IMR-90 (cell line): ENCODE measurements at regions not wholly inside any gene's neighbourhood (a gene's known extent, or its start where the extent isn't known, plus 50 kb on each side); places are given as distances from the start of the nearest gene placed in this dataset.

Experiments
- ATAC-seq: fragments of 200-7000 bp; cut with Tn5 transposase; 2 replicates; pipeline ENCODE4 v1.9.1; 2020; ENCODE audit warnings: low read depth, mild to moderate bottlenecking, moderate library complexity
- BruUV-seq: library from RNA; stranded (reverse); fragments of 400-500 nt; replicated peaks from 2 replicates; lab custom pipeline; 2021; lab: Mats Ljungman, UMichigan
- CTCF ChIA-PET: fragments of 300-600 bp; formaldehyde crosslinking; extraction: SDS; loops from one replicate; lab custom pipeline; 2021; ENCODE audit warnings: antibody characterized with exemption; lab: Yijun Ruan, JAX
- POLR2A ChIA-PET: fragments of 300-600 bp; sonication (Branson Sonifier 250); formaldehyde crosslinking; loops from one replicate; lab custom pipeline; 2022; ENCODE audit warnings: antibody characterized with exemption; ENCODE audit not compliant: unreplicated experiment; lab: Charles Lee
- DNase-seq: peaks from one replicate; pipeline ENCODE4 v3.0.0; 2013
- H2AFZ ChIP-seq: replicated peaks from 2 replicates; pipeline ENCODE3; 2013; ENCODE audit warnings: low read length, mild to moderate bottlenecking; ENCODE audit not compliant: poor library complexity
- H2AK5ac ChIP-seq: 2 replicates; pipeline ENCODE4 v1.6.1; 2013; ENCODE audit warnings: low read depth, low read length, inconsistent platforms
- H2AK9ac ChIP-seq: replicated peaks from 2 replicates; pipeline ENCODE3; 2013; ENCODE audit warnings: mild to moderate bottlenecking, low read depth, low read length, moderate library complexity; ENCODE audit not compliant: poor library complexity
- H2BK120ac ChIP-seq: 2 replicates; pipeline ENCODE4 v1.6.1; 2013; ENCODE audit warnings: low read depth, low read length, inconsistent platforms
- H2BK15ac ChIP-seq: 3 replicates; pipeline ENCODE4 v1.6.1; 2013; ENCODE audit warnings: low read depth, low read length, inconsistent platforms
- H2BK20ac ChIP-seq: 2 replicates; pipeline ENCODE4 v1.6.1; 2013; ENCODE audit warnings: low read depth, mild to moderate bottlenecking, inconsistent platforms, low read length, moderate library complexity
- H2BK5ac ChIP-seq: 2 replicates; pipeline ENCODE4 v1.6.1; 2013; ENCODE audit warnings: mild to moderate bottlenecking, low read depth, low read length, inconsistent platforms; ENCODE audit not compliant: poor library complexity, severe bottlenecking
- H3K14ac ChIP-seq: replicated peaks from 2 replicates; pipeline ENCODE4 v1.6.1; 2013; ENCODE audit warnings: low read depth, low read length, inconsistent platforms
- H3K18ac ChIP-seq: 2 replicates; pipeline ENCODE4 v1.6.1; 2013; ENCODE audit warnings: low read depth, low read length, control low read depth
- H3K23ac ChIP-seq: 2 replicates; pipeline ENCODE4 v1.6.1; 2013; ENCODE audit warnings: low read depth, low read length, inconsistent platforms
- H3K27ac ChIP-seq: 2 replicates; pipeline ENCODE4 v1.5.1; 2013; ENCODE audit warnings: mild to moderate bottlenecking, control low read depth, low read length; ENCODE audit not compliant: insufficient read depth
- H3K27me3 ChIP-seq: 2 replicates; pipeline ENCODE4 v1.6.1; 2013; ENCODE audit warnings: low read length; ENCODE audit not compliant: control insufficient read depth, insufficient read depth
- H3K36me3 ChIP-seq: 2 replicates; pipeline ENCODE4 v1.6.1; 2013; ENCODE audit warnings: low read length, mixed read lengths; ENCODE audit not compliant: control insufficient read depth, insufficient read depth
- H3K4ac ChIP-seq: 2 replicates; pipeline ENCODE4 v1.6.1; 2013; ENCODE audit warnings: low read depth, low read length, inconsistent platforms
- H3K4me1 ChIP-seq: 2 replicates; pipeline ENCODE4 v1.6.1; 2013; ENCODE audit warnings: low read length, mixed read lengths; ENCODE audit not compliant: control insufficient read depth, insufficient read depth
- H3K4me2 ChIP-seq: 2 replicates; pipeline ENCODE4 v1.6.1; 2013; ENCODE audit warnings: low read depth, mild to moderate bottlenecking, control low read depth, low read length, moderate library complexity
- H3K4me3 ChIP-seq: 2 replicates; pipeline ENCODE4 v1.5.1; 2013; ENCODE audit warnings: low read depth, mild to moderate bottlenecking, control low read depth, low read length, moderate library complexity; ENCODE audit not compliant: insufficient read depth
- H3K56ac ChIP-seq: 2 replicates; pipeline ENCODE4 v1.6.1; 2013; ENCODE audit warnings: low read length, inconsistent platforms; ENCODE audit not compliant: insufficient read depth; ENCODE audit errors: extremely low read depth
- H3K79me1 ChIP-seq, 2 experiments: 2 replicates each; pipeline ENCODE4 v1.6.1; 2013; ENCODE audit warnings: low read length in 2 of 2, inconsistent platforms in 1 of 2, low read depth in 1 of 2
- H3K9ac ChIP-seq: 2 replicates; pipeline ENCODE4 v1.6.1; 2013; ENCODE audit warnings: low read depth, low read length, control low read depth
- H3K9me1 ChIP-seq: 2 replicates; pipeline ENCODE4 v1.6.1; 2013; ENCODE audit warnings: low read length, inconsistent platforms; ENCODE audit not compliant: insufficient read depth
- H3K9me3 ChIP-seq: 2 replicates; pipeline ENCODE4 v1.6.1; 2013; ENCODE audit warnings: low read length; ENCODE audit not compliant: control insufficient read depth, insufficient read depth
- H4K20me1 ChIP-seq: 2 replicates; pipeline ENCODE4 v1.6.1; 2013; ENCODE audit warnings: low read length, inconsistent platforms; ENCODE audit not compliant: insufficient read depth
- H4K5ac ChIP-seq: 2 replicates; pipeline ENCODE4 v1.6.1; 2013; ENCODE audit warnings: mild to moderate bottlenecking, low read depth, low read length, control low read depth
- H4K8ac ChIP-seq, 2 experiments: 2 replicates each; pipeline ENCODE4 v1.6.1; 2013; ENCODE audit warnings: low read depth in 2 of 2, low read length in 2 of 2, control low read depth in 1 of 2, inconsistent platforms in 1 of 2
- H4K91ac ChIP-seq: 2 replicates; pipeline ENCODE4 v1.6.1; 2013; ENCODE audit warnings: low read depth, low read length, inconsistent platforms; ENCODE audit not compliant: insufficient read depth
- MXI1 ChIP-seq: IDR thresholded peaks from 2 replicates; pipeline ENCODE4 v1.6.1; 2012; ENCODE audit warnings: low read depth, mild to moderate bottlenecking, low read length, moderate library complexity, borderline replicate concordance
- POLR2A ChIP-seq: IDR thresholded peaks from 2 replicates; pipeline ENCODE4 v1.6.1; 2012; ENCODE audit warnings: mild to moderate bottlenecking, low read depth, low read length
- RFX5 ChIP-seq: IDR thresholded peaks from 2 replicates; pipeline ENCODE4 v1.8.0; 2012; ENCODE audit warnings: low read depth, mild to moderate bottlenecking, low read length, moderate library complexity
- SMC3 ChIP-seq: fragments of 150-350 bp; IDR thresholded peaks from 2 replicates; pipeline ENCODE4 v1.6.1; 2016; ENCODE audit warnings: low read depth, mild to moderate bottlenecking, antibody characterized with exemption, low read length, moderate library complexity
- WGBS, 2 experiments: methylation state at CpG; one replicate each; pipeline versions ENCODE4 v1.1.5 to v1.1.7; 2013; ENCODE audit warnings: missing lambda C conversion rate in 2 of 2; ENCODE audit not compliant: insufficient read length in 1 of 2; ENCODE audit errors: extremely low coverage in 2 of 2; 5-methylcytosine and 5-hydroxymethylcytosine counted together
- dilution Hi-C: fragments of 300-500 bp; cut with HindIII; formaldehyde crosslinking; loops from one replicate; pipeline ENCODE4 v1.14.3; 2018; ENCODE audit warnings: low sequenced_read_pairs; ENCODE audit not compliant: unreplicated experiment
- in situ Hi-C: fragments of 300-500 bp; cut with MboI; formaldehyde crosslinking; loops from 3 replicates; pipeline ENCODE4 v1.14.3; 2019; ENCODE audit warnings: low sequenced_read_pairs, inconsistent platforms, mixed read lengths
- intact Hi-C: fragments of 100-400 bp; cut with micrococcal nuclease; formaldehyde crosslinking; loops from 2 replicates; pipeline ENCODE4 v1.10.0; 2022
- TF ChIP-seq, protein P1 (sequence below): fragments of 150-350 bp; IDR thresholded peaks from 2 replicates; pipeline ENCODE4 v1.6.1; 2017; ENCODE audit warnings: mild to moderate bottlenecking, antibody characterized with exemption, low read length, low read depth

DNA sequence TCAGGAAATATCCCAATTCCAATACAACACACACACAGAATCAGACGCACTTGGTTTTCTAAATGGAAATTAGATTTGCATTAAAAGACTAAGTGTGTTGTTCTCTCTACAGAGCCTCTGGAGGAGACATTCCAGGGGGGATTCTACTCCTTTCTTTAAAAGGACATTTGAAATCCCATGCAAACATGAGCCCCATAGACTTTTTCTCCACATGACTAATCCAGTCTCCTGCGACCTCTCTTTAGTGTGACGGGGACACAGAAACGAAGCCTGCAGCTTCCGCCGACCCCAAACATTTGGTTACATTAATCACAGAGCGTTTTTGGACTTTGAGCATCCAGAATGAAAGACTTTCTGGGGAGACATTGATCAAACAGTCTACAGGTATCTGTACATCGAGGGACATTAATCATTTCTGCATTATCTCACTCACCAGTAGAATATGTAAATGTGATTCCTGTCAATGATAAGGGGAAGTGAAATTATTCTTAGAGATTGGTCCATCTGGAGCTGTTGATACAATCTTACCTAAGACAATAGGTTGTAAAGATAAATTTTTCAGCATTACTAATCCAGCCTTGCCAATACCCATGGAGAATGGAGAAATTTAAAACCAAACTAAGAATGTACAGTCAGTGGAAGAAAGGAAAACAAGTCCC lies 103.4 kb upstream of the IRX3 start:
- DNase-seq (no peak), ATAC-seq (no peak)
- no peak overlapping the region for H4K8ac ChIP-seq
- H3K4me1 ChIP-seq: no peaks in the 10 kb centered on the region
- H3K23ac ChIP-seq: no peak overlapping the region
- ChIA-PET CTCF (no interaction called here), POLR2A (interaction anchor here (0.5 kb wide), 1 partner anchor 20 kb away, joined by 5 read pairs; no protein-coding TSS in a partner anchor)
- H3K18ac ChIP-seq: no peak overlapping the region
- H4K5ac ChIP-seq: no peak overlapping the region
- in situ Hi-C loops: no loop called here
- no peaks in the 10 kb centered on the region for H3K36me3 ChIP-seq
- H3K9ac ChIP-seq: no peak overlapping the region
- H2BK5ac ChIP-seq: no peak overlapping the region
- TF ChIP-seq SMC3 (no peak), MXI1 (no peak), POLR2A (no peak), RFX5 (no peak)
- TF ChIP-seq, protein P1, sequence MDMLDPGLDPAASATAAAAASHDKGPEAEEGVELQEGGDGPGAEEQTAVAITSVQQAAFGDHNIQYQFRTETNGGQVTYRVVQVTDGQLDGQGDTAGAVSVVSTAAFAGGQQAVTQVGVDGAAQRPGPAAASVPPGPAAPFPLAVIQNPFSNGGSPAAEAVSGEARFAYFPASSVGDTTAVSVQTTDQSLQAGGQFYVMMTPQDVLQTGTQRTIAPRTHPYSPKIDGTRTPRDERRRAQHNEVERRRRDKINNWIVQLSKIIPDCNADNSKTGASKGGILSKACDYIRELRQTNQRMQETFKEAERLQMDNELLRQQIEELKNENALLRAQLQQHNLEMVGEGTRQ: no peak
- H2BK15ac ChIP-seq: no peak overlapping the region
- no peaks in the 10 kb centered on the region for H3K9me1 ChIP-seq
- no peaks in the 10 kb centered on the region; the same call in 1 of the 2 replicates for H3K27me3 ChIP-seq
- no peak overlapping the region for H2BK120ac ChIP-seq
- H4K91ac ChIP-seq: no peak overlapping the region
- H3K27ac ChIP-seq: no peak overlapping the region
- no peaks in the 10 kb centered on the region for H3K79me1 ChIP-seq
- no peak overlapping the region for H3K56ac ChIP-seq
- no peak overlapping the region for H3K4me2 ChIP-seq
- intact Hi-C loops: no loop called here
- H2AK5ac ChIP-seq: no peak overlapping the region
- BruUV-seq: no TSS peak
- H3K14ac ChIP-seq: no peak overlapping the region
- no peak overlapping the region for H2AK9ac ChIP-seq
- H2BK20ac ChIP-seq: no peak overlapping the region
- no CpG with 5 or more reads among the region's 8 CpGs for WGBS, 2 experiments
- H2AFZ ChIP-seq: no peak overlapping the region
- no peak overlapping the region for H3K4ac ChIP-seq
- dilution Hi-C loops: no loop called here
- H3K4me3 ChIP-seq: no peak overlapping the region
- no peaks in the 10 kb centered on the region for H4K20me1 ChIP-seq
- H3K9me3 ChIP-seq: no peaks in the 10 kb centered on the region
